H1 (cell line): ENCODE measurements at regions not wholly inside any gene's neighbourhood (a gene's known extent, or its start where the extent isn't known, plus 50 kb on each side); places are given as distances from the start of the nearest gene placed in this dataset.

Source experiments
- CTCF ChIA-PET: fragments of 300-600 bp; sonication (Branson Sonifier 250); formaldehyde crosslinking; loops from one replicate; lab custom pipeline; 2021; ENCODE audit not compliant: partially characterized antibody; lab: Charles Lee
- POLR2A ChIA-PET: fragments of 300-600 bp; sonication (Branson Sonifier 250); formaldehyde crosslinking; loops from one replicate; lab custom pipeline; 2021; ENCODE audit warnings: inconsistent platforms; ENCODE audit not compliant: partially characterized antibody; lab: Charles Lee
- DNase-seq, 2 experiments: peaks; one replicate each; pipeline versions ENCODE4 v3.0.0 to v3.0.0-alpha.2; 2010 to 2022; ENCODE audit warnings: low spot score in 2 of 2, low read depth in 1 of 2, mixed read lengths in 1 of 2
- FAIRE-seq: peaks from 2 replicates; lab custom pipeline; 2011; peaks lifted over from hg19 to GRCh38; lab: Jason Lieb, UNC
- H2AFZ ChIP-seq: 2 replicates; pipeline ENCODE4 v1.8.1; 2012; ENCODE audit warnings: low read length, inconsistent platforms
- H2AK5ac ChIP-seq: 2 replicates; pipeline ENCODE4 v1.6.1; 2013; ENCODE audit warnings: low read depth, low read length
- H2BK120ac ChIP-seq: replicated peaks from 2 replicates; pipeline ENCODE3; 2013; ENCODE audit warnings: low read depth, low read length, inconsistent platforms
- H2BK12ac ChIP-seq: 2 replicates; pipeline ENCODE4 v1.6.1; 2013; ENCODE audit warnings: low read depth, low read length
- H2BK15ac ChIP-seq: 2 replicates; pipeline ENCODE4 v1.6.1; 2013; ENCODE audit warnings: low read length
- H2BK20ac ChIP-seq: 2 replicates; pipeline ENCODE4 v1.6.1; 2013; ENCODE audit warnings: low read length
- H2BK5ac ChIP-seq: 2 replicates; pipeline ENCODE4 v1.6.1; 2013; ENCODE audit warnings: low read depth, low read length
- H3K14ac ChIP-seq: 2 replicates; pipeline ENCODE4 v1.6.1; 2013; ENCODE audit warnings: inconsistent platforms; ENCODE audit not compliant: insufficient read length
- H3K18ac ChIP-seq: 2 replicates; pipeline ENCODE4 v1.6.1; 2013; ENCODE audit warnings: low read length; ENCODE audit errors: extremely low read depth
- H3K23ac ChIP-seq: 2 replicates; pipeline ENCODE4 v1.6.1; 2013; ENCODE audit warnings: inconsistent platforms; ENCODE audit not compliant: insufficient read length
- H3K23me2 ChIP-seq: 2 replicates; pipeline ENCODE4 v1.6.1; 2013; ENCODE audit warnings: low read depth, low read length
- H3K27ac ChIP-seq: 2 replicates; pipeline ENCODE4 v1.6.1; 2011; ENCODE audit warnings: low read depth, low read length, inconsistent platforms
- H3K27me3 ChIP-seq, 4 experiments: replicated peaks in 1 of 4; 1 replicate in 1 of 4; 2 replicates in 3 of 4; pipeline versions ENCODE4 v1.6.1 to v1.8.1; 2011 to 2013; ENCODE audit warnings: low read length in 3 of 4, mild to moderate bottlenecking in 3 of 4, inconsistent platforms in 2 of 4, mixed read lengths in 2 of 4, moderate library complexity in 1 of 4; ENCODE audit not compliant: control insufficient read depth in 3 of 4, insufficient read depth in 3 of 4; ENCODE audit errors: extremely low read depth in 1 of 4
- H3K36me3 ChIP-seq, 4 experiments: 2 replicates each; pipeline versions ENCODE4 v1.6.1 to v1.8.1; 2011 to 2013; ENCODE audit warnings: mild to moderate bottlenecking in 4 of 4, low read length in 3 of 4, moderate library complexity in 2 of 4, control low read depth in 1 of 4, inconsistent platforms in 1 of 4; ENCODE audit not compliant: insufficient read depth in 4 of 4, control insufficient read depth in 2 of 4
- H3K4ac ChIP-seq: replicated peaks from 2 replicates; pipeline ENCODE3; 2013; ENCODE audit warnings: low read length, low read depth, mixed read lengths, inconsistent platforms; ENCODE audit not compliant: insufficient read length
- H3K4me1 ChIP-seq, 4 experiments: replicated peaks in 1 of 4; 1 replicate in 1 of 4; 2 replicates in 3 of 4; pipeline versions ENCODE4 v1.6.1 to v1.8.1; 2011 to 2013; ENCODE audit warnings: low read length in 3 of 4, inconsistent platforms in 2 of 4, mixed read lengths in 1 of 4; ENCODE audit not compliant: insufficient read depth in 4 of 4, control insufficient read depth in 3 of 4
- H3K4me2 ChIP-seq, 2 experiments: 2 replicates each; pipeline versions ENCODE4 v1.6.1 to v1.8.1; 2011 to 2013; ENCODE audit warnings: low read depth in 2 of 2, low read length in 2 of 2, control low read depth in 1 of 2, inconsistent platforms in 1 of 2, mild to moderate bottlenecking in 1 of 2; ENCODE audit not compliant: insufficient read depth in 1 of 2
- H3K4me3 ChIP-seq, 4 experiments: fragments of 200-600, 300-600 bp in 1 of 4; sonication (generic), shearing (Covaris generic), sonication (Bioruptor Twin) in 1 of 4; 2 replicates each; pipeline versions ENCODE4 v1.5.1 to v1.8.1; 2011 to 2016; ENCODE audit warnings: low read length in 4 of 4, low read depth in 3 of 4, control low read depth in 2 of 4, inconsistent platforms in 2 of 4, mild to moderate bottlenecking in 2 of 4, mixed read lengths in 1 of 4, moderate library complexity in 1 of 4; ENCODE audit not compliant: insufficient read depth in 2 of 4; ENCODE audit errors: extremely low read depth in 1 of 4
- H3K56ac ChIP-seq: replicated peaks from 2 replicates; pipeline ENCODE3; 2013; ENCODE audit warnings: low read depth, mild to moderate bottlenecking, mixed read lengths, low read length, inconsistent platforms; ENCODE audit not compliant: insufficient read length
- H3K79me1 ChIP-seq: 2 replicates; pipeline ENCODE4 v1.6.1; 2013; ENCODE audit warnings: low read depth, low read length, control low read depth
- H3K79me2 ChIP-seq, 2 experiments: 2 replicates each; pipeline versions ENCODE4 v1.6.1 to v1.8.1; 2012 to 2013; ENCODE audit warnings: low read length in 2 of 2, mild to moderate bottlenecking in 2 of 2, inconsistent platforms in 1 of 2; ENCODE audit not compliant: insufficient read depth in 2 of 2, control insufficient read depth in 1 of 2
- H3K9ac ChIP-seq, 4 experiments: replicated peaks in 1 of 4; 1 replicate in 1 of 4; 2 replicates in 3 of 4; pipeline versions ENCODE4 v1.6.1 to v1.8.1; 2011 to 2013; ENCODE audit warnings: low read depth in 3 of 4, low read length in 3 of 4, control low read depth in 2 of 4, mild to moderate bottlenecking in 2 of 4, moderate library complexity in 2 of 4, inconsistent platforms in 1 of 4; ENCODE audit errors: extremely low read depth in 1 of 4
- H3K9me3 ChIP-seq, 2 experiments: 2 replicates each; pipeline versions ENCODE4 v1.6.1 to v1.8.1; 2012 to 2013; ENCODE audit warnings: mild to moderate bottlenecking in 2 of 2, moderate library complexity in 2 of 2, control low read depth in 1 of 2, inconsistent platforms in 1 of 2, low read depth in 1 of 2, low read length in 1 of 2, mixed read lengths in 1 of 2; ENCODE audit not compliant: insufficient read depth in 2 of 2
- H4K20me1 ChIP-seq, 2 experiments: replicated peaks in 1 of 2; 2 replicates each; pipeline versions ENCODE3 to v1.8.1; 2011 to 2013; ENCODE audit warnings: inconsistent platforms in 2 of 2, low read length in 2 of 2, mild to moderate bottlenecking in 1 of 2; ENCODE audit not compliant: insufficient read depth in 2 of 2, control insufficient read depth in 1 of 2
- H4K5ac ChIP-seq: 2 replicates; pipeline ENCODE4 v1.6.1; 2013; ENCODE audit warnings: low read length, low read depth, mixed read lengths, inconsistent platforms; ENCODE audit not compliant: insufficient read length
- H4K8ac ChIP-seq: 2 replicates; pipeline ENCODE4 v1.8.0; 2013; ENCODE audit warnings: mild to moderate bottlenecking, moderate library complexity, low read length, inconsistent platforms; ENCODE audit not compliant: insufficient read depth; ENCODE audit errors: extremely low read depth
- H4K91ac ChIP-seq: replicated peaks from 2 replicates; pipeline ENCODE3; 2013; ENCODE audit warnings: low read length, mixed read lengths, inconsistent platforms; ENCODE audit not compliant: insufficient read length
- CHD1 ChIP-seq: IDR thresholded peaks from 2 replicates; pipeline ENCODE4 v1.6.1; 2012; ENCODE audit warnings: low read depth, low read length, improper control_type of control experiment
- CREB1 ChIP-seq: IDR thresholded peaks from 2 replicates; pipeline ENCODE4 v1.6.1; 2012; ENCODE audit warnings: inconsistent platforms
- CTCF ChIP-seq, 3 experiments: IDR thresholded peaks; 1 replicate in 2 of 3; 2 replicates in 1 of 3; pipeline versions ENCODE4 v1.5.1 to v1.6.1; 2011; ENCODE audit warnings: low read length in 3 of 3, mild to moderate bottlenecking in 3 of 3, inconsistent platforms in 2 of 3, low read depth in 1 of 3, moderate library complexity in 1 of 3; ENCODE audit not compliant: insufficient read depth in 1 of 3; ENCODE audit errors: control extremely low read depth in 1 of 3
- EP300 ChIP-seq, 2 experiments: IDR thresholded peaks; 1 replicate in 1 of 2; 2 replicates in 1 of 2; pipeline ENCODE4 v1.6.1; 2011 to 2012; ENCODE audit warnings: low read depth in 2 of 2, low read length in 2 of 2, mild to moderate bottlenecking in 2 of 2, borderline replicate concordance in 1 of 2, inconsistent platforms in 1 of 2, moderate library complexity in 1 of 2
- GABPA ChIP-seq: IDR thresholded peaks from 2 replicates; pipeline ENCODE4 v1.6.1; 2011; ENCODE audit warnings: mild to moderate bottlenecking, low read length, moderate library complexity, borderline replicate concordance; ENCODE audit not compliant: insufficient read depth
- GTF2F1 ChIP-seq: IDR thresholded peaks from 2 replicates; pipeline ENCODE4 v1.6.1; 2012; ENCODE audit warnings: low read depth, low read length, improper control_type of control experiment, borderline replicate concordance
- JUN ChIP-seq: IDR thresholded peaks from 2 replicates; pipeline ENCODE4 v1.6.1; 2011; ENCODE audit warnings: low read depth, mild to moderate bottlenecking, improper control_type of control experiment, low read length
- RAD21 ChIP-seq, 2 experiments: IDR thresholded peaks in 1 of 2; conservative IDR thresholded peaks in 1 of 2; 2 replicates each; pipeline ENCODE4 v1.6.1; 2011; ENCODE audit warnings: low read depth in 2 of 2, low read length in 2 of 2, improper control_type of control experiment in 1 of 2, inconsistent platforms in 1 of 2, mild to moderate bottlenecking in 1 of 2, moderate library complexity in 1 of 2
- TAF1 ChIP-seq: IDR thresholded peaks from 2 replicates; pipeline ENCODE4 v1.6.1; 2011; ENCODE audit warnings: mild to moderate bottlenecking, low read depth, low read length
- TBP ChIP-seq: IDR thresholded peaks from 2 replicates; pipeline ENCODE4 v1.6.1; 2011; ENCODE audit warnings: low read depth, low read length, improper control_type of control experiment
- WGBS, 2 experiments: shearing (Covaris generic) in 1 of 2; methylation state at CpG; one replicate each; pipeline versions ENCODE4 v1.1.6 to v1.1.7; 2013 to 2015; ENCODE audit warnings: low lambda C conversion rate in 2 of 2, mixed read lengths in 2 of 2, inconsistent platforms in 1 of 2, low coverage in 1 of 2, missing lambda C conversion rate in 1 of 2; ENCODE audit not compliant: insufficient replicate concordance in 2 of 2, insufficient coverage in 1 of 2, insufficient read length in 1 of 2; ENCODE audit errors: extremely low coverage in 1 of 2, missing lambda C conversion rate in 1 of 2; 5-methylcytosine and 5-hydroxymethylcytosine counted together

DNA sequence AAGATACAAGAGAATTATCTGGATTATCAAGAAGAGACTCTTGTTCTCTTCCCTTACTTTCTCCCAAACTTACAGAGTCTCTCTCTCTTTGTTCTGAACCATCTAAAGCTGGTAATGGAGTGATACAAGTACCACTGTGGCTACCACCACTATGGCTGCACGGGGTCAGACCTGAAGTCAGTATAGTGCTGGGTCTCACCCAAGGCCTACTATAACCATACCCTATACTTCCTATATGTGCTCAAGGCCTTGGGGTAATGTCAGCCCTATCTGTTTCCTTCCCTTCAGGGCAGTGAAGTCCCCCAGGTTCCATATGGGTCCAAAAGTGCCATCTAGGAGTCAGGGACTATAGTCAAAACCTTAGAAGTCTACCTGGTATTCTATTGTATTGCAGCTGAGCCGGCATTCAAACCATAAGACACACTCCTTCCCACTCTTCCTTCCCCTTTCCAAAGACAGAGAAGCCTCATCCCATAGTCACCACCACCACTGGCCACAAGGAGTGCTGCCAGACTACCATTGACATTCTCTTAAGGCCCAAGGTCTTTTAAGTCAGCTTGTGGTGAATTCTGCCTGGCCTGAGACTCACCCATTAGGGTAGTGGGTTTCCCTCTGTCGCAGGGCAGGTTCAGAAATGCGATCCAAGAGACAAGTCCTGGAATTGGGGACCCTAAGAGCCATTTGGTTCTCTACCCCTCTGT lies 615.0 kb upstream of the NECTIN3 start:
- ChIA-PET POLR2A (interaction anchor here (1.0 kb wide), 1 partner anchor 9 kb away, joined by 4 read pairs; no protein-coding TSS in a partner anchor), CTCF (interaction anchor here (1.0 to 1.6 kb wide), 5 partner anchors 10 to 385 kb away, joined by 3 to 5 read pairs (median 4); no protein-coding TSS in a partner anchor)
- no peak overlapping the region for H4K91ac ChIP-seq
- no peak overlapping the region for H2BK20ac ChIP-seq
- H2BK120ac ChIP-seq, result peak overlapping the region; percentile 63
- H3K23me2 ChIP-seq, result no peaks in the 10 kb centered on the region
- H3K4me2 ChIP-seq, result no peak overlapping the region
- no peak overlapping the region for H3K23ac ChIP-seq
- no peaks in the 10 kb centered on the region for H3K4me1 ChIP-seq
- no peak overlapping the region for H3K4me3 ChIP-seq
- H3K9me3 ChIP-seq, result peaks cover 0 to 3% of the 10 kb centered on the region in 2 experiments; a peak in 1 of 4 replicates
- H3K27ac ChIP-seq, result no peak overlapping the region
- no peak overlapping the region for H3K18ac ChIP-seq
- H2AK5ac ChIP-seq, result no peak overlapping the region; the same call in 1 of the 2 replicates
- no peak overlapping the region for H3K4ac ChIP-seq
- no peak overlapping the region for H2BK5ac ChIP-seq
- H3K56ac ChIP-seq, result no peak overlapping the region
- 97% methylated on average over 4 of the region's 4 CpGs; no CpG with 5 or more reads in 1 of the 2 experiments for WGBS, 2 experiments
- no peaks in the 10 kb centered on the region for H4K20me1 ChIP-seq
- H4K8ac ChIP-seq, result no peak overlapping the region
- no peak overlapping the region for H3K9ac ChIP-seq
- no peaks in the 10 kb centered on the region for H3K79me2 ChIP-seq
- FAIRE-seq (peak; percentile 19), DNase-seq (no peak)
- H3K14ac ChIP-seq, result no peak overlapping the region
- H4K5ac ChIP-seq, result no peak overlapping the region
- no peak overlapping the region for H2AFZ ChIP-seq
- H2BK15ac ChIP-seq, result no peak overlapping the region
- no peaks in the 10 kb centered on the region for H3K79me1 ChIP-seq
- H2BK12ac ChIP-seq, result no peak overlapping the region
- H3K27me3 ChIP-seq, result no peaks in the 10 kb centered on the region
- no peaks in the 10 kb centered on the region for H3K36me3 ChIP-seq
- peak; percentile 64 to 70 for TF ChIP-seq RAD21 (IDR thresholded peaks at IDR 0.05 in 1 of 2, conservative IDR thresholded peaks at IDR 0.05 in 1 of 2; ENCODE audit: low read depth in 2 of 2, low read length in 2 of 2)
- peak in 2 of 3 experiments; percentile 38 to 58; a peak in 2 of 4 replicates for TF ChIP-seq CTCF (IDR thresholded peaks at IDR 0.05; ENCODE audit: control extremely low read depth in 1 of 3, insufficient read depth in 1 of 3, low read depth in 1 of 3, low read length in 3 of 3)
- no peak for TF ChIP-seq GABPA
- no peak for TF ChIP-seq CHD1
- no peak for TF ChIP-seq JUN
- no peak for TF ChIP-seq EP300 (IDR thresholded peaks at IDR 0.05; ENCODE audit: borderline replicate concordance in 1 of 2, low read depth in 2 of 2, low read length in 2 of 2)
- no peak for TF ChIP-seq GTF2F1
- no peak for TF ChIP-seq TBP
- no peak for TF ChIP-seq TAF1
- no peak for TF ChIP-seq CREB1
